Daoy (cell line): ENCODE measurements at regions not wholly inside any gene's neighbourhood (a gene's known extent, or its start where the extent isn't known, plus 50 kb on each side); places are given as distances from the start of the nearest gene placed in this dataset.

ENCODE experiments used
- DNase-seq: peaks from one replicate; pipeline ENCODE4 v3.0.0-alpha.2; 2015; ENCODE audit warnings: low read depth

DNA sequence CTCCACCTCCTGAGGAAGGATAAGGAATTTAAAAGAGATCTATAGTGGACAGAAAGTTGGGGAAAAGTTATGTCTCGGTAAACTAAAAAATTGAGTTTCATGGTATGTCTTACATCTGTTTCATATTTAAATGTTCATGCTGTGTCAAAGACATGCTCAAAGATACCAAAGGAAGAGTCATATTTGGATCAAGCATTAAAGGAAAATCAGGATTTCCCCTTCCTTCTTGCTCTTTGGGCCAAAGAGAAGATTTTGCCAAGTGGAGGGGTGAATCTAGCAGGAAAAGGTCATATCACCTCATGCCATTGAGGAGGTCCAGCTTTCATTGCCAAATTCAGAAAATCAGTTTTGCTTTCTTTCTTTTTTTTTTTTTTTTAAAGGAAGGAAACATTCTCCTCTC is 192.4 kb downstream of the OGFRL1 start:
- DNase-seq: no peak

DNA sequence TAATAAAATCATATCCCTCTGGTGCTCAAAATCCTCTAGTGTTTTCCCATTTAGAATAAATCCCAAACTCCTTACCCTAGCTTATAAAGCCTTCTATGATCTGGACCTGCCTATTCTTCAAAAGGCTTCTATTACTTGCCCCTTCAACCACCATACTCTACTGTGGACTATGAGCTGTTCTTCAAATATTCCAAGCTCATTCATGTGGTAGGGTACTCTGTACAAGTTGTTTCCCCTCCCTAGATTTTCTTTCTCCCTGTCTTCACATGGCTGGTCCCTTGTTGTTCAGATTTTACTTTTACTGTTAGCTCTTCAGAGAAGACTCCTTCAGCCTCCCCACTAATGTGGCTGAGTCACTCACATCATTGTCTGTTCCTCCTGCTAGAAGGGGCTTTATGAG is 193.2 kb downstream of the OGFRL1 start:
- no peak for DNase-seq

DNA sequence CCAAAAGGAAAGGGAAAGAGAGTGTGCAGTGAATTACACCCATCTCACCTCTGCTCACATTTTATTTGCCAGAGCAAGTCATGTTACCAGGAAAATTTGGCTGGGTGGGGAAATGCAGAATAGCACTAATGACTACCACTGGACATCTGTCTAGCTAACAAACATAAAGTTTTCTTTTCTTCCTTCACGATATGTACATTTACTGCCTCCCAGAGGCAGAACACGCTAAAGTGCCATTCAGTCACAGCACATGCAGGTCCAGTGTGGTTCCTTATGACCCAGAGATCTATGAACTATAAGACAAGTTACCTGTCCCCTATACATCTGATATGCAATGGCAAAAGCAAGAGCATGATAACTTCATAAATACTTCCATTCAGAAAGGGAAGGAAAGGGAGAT is 194.1 kb downstream of the OGFRL1 start:
- peak; percentile 38 for DNase-seq

DNA sequence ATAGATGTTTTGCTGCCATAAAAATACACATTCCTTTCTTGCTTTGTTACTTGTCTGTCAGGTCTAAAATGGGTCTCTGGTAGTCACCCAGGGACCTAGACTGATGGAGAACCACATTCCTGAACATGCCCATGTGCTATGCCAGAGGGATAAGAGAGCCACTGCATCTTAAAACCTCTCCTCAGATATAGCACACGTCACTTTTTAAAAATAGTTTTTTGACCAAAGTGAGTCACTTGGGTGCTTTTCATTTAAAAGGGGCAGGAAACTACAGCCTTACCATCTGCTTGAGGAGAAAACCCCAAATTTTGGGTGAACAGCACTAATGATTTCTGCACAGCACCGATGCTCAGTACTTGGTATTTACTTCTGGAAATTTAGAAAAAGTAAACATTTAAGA is 197.8 kb downstream of the OGFRL1 start:
- no peak for DNase-seq

DNA sequence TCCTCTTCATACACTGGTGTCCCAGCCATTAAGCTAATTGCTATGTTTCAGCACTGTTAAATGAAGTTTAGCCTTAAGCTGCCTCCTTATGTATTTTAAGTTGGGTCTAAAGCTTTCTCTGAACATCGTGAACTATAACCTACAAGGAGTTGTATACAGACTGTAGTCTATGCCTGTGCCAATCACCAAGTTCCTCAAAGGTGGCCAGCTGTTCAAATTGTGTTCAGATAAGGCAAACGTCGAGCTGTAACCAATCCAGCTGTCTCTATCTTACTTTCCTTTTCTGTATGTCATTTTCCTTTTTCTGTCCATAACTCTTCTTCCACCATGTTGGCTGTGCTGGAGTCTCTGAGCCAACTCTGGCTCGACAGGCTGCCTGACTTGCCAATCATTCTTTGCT is 199.6 kb downstream of the OGFRL1 start:
- DNase-seq: no peak

DNA sequence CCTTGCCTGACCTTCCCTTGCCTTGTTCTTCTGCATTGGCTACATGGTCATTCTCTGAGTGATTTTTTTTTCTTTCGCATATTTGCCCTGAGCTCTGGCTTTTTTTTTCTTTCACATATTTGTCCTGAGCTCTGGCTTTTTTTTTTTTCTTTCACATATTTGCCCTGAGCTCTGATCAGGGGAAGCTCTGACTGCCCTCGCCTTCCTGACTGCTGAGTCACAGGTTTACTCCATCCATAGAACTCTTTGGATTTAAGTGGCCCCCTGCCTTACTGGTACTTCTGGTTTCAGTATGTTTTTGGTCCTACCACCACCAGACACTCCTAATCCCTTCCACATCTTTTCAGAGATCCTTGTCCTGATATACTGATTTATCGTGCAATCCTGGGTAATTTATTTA is 201.1 kb downstream of the OGFRL1 start:
- peak; percentile 90 for DNase-seq

DNA sequence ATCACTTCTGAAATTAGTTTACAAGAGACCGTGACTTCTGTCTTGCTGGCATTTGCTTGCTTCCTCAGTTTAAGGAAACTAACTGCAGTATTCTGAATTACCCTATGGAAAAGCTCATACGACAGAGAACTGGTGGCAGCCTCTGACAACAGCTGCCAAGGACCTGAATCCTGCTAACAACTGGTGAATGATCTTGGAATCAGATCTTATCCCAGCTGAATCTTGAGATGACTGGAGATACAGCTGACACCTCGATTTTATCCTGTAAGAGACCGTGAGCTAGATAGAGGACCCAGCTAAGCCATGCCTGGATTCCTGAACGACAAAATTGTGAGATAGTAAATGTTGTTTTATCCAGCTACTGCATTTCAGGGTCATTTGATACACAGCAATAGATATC is 202.3 kb downstream of the OGFRL1 start:
- DNase-seq: no peak

DNA sequence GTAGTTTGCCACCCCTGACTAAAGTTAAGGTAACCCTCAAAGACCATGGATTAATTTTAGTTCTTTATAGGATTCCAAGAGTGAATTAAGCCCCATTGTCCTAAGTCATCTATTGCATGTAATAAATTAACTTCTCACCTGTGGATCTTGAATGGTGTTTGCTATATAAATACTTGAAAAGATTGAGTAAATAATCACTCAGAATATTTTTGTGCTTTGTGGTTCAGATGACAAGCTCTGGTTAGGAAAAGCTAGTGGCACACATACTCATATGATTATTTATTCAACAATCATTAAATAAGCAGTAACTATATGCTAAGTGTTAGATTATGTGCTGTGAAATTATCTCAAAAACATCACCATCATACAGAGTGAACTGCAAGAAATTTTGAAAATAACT is 203.2 kb downstream of the OGFRL1 start:
- DNase-seq: no peak

DNA sequence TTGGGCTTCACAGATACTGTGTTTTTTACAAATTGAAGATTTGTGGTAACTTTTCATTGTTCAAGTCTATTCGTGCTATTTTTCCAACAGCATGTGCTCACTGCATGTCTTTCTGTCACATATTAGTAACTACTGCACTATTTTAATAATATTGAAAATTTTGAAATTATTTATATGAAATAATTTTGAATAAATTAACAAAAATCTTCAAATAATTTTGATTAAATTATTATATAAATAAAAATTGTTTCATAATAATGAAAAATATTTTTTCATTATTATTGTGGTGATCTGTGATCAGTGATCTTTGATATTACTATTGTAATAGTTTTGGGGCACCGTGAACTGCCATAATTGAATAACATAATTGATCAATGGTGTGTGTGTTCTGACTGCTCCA is 204.1 kb downstream of the OGFRL1 start:
- no peak for DNase-seq

DNA sequence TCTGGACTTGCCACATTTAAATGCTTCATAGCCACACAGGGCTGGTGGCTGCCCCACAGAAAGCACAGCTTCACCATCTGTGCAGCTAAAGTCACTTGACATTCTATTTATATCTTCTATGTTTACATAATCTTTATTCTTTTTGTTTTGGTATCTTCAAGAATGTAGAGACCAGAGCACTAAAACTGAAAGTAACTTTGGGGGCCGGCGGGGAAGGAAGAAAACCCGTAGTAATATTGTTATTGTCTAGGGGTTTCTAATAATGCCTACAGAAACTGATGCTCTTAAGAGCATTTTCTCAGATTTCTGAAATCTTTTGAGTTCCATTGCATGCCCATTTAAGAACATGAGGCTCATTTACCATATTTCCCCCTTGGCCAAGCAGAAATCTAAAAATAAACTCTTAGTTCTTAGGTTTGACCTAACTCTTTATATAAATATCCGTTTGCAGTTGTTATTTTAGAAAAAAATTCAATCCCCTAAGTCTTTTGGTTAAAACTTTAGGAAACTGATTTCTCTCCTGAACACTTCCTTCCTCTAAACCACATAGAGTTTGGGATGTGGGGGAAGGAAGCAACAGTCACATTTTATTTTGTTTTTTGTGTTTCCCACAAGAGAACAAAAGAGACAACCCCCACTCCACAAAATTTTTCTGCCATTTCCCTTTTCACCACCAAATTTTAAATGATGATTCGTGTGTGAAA is 207.6 kb downstream of the OGFRL1 start:
- no peak for DNase-seq

DNA sequence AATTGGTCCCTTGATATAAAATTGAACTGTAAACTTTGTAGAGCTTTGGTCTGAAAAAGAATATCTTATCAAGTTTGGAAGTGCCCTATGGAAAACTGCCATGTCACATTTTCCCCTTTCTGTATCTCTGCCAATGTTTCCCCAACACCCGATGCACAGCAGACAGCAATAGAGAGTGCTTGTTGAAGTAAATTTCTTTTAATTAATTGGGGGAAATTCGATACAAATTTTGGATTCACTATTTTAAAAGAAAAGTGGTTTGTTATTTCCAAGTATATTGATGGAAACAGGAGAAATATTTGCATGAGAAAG is 208.1 kb downstream of the OGFRL1 start:
- no peak for DNase-seq

DNA sequence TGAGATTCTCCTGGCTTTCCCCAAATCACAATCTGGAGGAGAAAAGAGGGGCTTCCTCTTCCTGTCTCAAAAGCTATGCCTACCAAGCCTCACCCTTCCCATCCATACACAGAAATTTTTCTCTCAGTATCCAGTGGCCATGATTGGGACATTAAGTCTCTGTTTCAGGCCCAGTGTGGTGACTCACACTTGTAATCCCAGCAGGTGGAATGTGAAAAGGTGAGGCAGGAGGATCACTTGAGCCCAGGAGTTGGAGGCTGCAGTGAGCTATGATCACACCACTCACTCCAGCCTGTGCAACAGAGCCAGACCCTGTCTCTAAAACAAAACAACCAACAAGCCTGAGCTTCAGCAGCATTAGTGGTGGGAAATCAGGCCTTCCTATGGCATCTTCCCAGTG is 210.0 kb downstream of the OGFRL1 start:
- no peak for DNase-seq

DNA sequence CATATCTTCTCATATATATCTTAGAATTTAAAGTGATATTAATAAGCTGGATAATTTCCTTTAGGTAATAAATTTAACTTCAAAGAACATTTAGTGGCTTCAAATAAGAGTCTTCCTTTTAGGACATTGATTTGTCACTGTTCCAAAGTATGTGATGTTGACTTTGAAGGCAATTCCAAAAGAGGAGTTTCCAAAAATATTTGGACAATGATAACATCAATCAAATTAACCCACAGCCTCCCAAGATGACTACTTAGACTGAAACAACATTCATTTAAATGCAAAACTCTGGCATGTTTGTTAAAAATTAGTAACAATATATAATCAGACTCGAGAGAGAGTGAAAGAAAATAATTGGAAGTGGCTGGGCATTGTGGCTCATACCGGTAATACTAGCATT is 211.1 kb downstream of the OGFRL1 start:
- no peak for DNase-seq

DNA sequence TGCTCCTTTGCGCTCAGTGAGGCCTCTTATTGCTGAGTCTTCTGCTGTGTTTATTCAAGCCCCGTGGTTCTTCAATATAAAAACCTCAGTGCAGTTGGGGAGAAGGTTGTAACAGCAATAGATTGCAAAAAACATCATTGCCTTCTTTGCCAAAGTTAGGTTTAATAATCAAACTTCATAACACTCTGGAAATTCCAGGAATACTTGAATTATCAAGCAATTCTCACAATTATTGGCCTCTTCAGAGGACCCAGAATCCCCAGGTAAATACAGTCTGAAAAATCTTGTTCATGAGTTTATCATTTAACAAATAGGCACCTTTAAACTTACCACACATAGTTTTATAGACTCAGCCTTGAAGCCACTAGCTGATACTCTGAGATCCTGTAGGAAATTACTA is 213.6 kb downstream of the OGFRL1 start:
- DNase-seq: no peak

DNA sequence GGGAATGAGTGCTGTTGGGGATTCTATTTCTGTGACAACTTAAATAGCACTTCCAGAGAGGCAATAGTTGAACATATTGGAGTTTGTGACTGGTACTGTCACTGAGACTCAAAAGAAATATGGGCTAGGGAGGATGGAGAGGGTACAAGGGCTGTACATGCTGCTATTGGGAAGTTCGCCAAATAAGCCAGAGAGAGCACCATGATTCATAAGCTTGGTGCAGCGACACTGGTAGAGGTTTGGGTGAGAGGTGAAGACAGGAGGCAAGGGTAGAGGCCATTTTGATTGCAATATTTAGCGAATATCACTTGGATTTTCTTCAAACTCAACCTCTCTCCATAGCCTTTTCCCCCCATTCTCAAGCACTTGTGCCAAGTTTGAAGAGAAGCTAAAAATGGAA is 214.3 kb downstream of the OGFRL1 start:
- DNase-seq: peak; percentile 62

DNA sequence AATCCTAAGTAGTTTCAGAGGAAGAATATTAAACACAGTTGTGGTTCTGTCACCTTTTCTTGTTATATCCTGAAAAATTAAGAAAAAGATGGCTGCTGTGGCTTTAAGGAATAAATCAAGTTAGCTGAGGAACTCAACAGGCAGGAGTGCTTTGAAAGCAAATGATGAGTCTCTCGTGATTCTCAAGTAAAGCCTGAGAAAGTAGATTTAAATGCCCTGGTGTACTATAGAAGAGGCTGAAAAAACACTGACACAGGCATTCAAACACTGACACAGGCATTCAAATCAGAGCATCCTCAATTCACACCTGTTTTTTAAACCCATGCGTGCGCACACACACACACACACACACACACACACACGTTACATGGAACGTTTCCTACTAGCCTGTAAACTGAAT is 218.6 kb downstream of the OGFRL1 start:
- no peak for DNase-seq

DNA sequence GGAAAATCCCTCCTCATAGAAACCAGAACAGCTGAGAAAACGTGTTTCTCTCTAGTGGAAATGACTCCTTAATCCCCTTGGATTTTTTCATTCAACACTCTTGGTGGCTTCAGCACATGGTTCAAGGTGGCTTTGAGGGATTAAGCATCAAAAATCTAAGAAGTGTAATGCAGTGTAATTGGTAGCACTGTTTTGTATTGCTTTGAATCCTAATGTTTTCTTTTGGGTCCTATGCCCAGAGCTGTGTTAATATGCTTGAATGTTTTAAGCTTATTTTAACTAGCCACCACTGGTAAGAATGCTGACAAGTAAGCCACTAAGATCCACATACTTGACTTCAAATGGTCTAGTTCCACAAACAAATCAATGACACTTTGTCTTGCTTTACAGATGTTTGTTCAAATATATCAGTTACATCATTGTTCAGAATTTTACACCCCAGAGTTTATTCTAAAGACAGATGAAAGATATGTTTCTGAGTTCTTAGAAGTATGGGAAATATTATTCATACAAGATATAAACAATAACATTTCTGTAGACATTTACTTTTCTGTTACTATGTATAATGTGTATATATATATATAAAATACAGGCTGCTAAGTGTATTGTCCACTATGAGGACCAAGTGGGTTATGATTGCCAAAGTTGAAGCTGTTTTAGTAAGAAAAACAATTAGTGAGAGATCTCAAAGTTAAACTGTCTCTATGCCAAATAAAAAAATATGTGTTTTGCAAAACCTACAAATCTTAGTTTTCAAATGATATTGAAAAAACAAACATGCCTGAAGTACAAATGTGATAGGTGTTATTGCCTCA is 220.8 kb downstream of the OGFRL1 start:
- peak; percentile 30 for DNase-seq

DNA sequence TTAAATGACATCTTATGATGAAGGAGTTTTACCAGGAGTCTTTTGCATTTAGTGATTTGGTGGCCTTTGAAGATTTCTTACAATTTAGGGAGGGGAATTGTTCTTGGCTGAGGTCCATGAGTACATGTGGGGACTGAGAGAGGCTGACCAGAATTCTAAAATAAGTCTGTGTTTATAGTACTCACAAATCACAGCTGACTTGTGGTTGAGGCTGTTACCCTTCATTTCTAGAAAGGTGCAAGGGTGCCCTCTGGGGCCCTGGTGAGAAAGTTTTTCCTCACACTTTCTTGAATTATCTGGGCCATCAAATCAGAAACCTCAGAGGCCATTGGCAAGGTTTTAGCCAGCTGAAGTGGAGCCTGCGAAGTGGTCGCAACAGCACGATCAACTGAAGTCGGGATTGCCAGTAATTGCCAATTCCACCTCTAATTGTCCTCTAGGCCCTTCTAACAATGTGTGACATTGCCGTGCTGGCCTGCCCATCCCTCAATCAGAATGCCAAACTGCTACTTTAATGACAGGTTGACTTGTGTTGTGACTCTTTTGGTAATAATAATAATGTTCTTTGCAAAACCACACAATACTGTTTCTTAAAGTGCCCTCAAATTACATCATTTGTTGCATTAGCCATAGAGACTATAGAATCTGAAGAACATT is 221.6 kb downstream of the OGFRL1 start:
- peak; percentile 72 for DNase-seq

DNA sequence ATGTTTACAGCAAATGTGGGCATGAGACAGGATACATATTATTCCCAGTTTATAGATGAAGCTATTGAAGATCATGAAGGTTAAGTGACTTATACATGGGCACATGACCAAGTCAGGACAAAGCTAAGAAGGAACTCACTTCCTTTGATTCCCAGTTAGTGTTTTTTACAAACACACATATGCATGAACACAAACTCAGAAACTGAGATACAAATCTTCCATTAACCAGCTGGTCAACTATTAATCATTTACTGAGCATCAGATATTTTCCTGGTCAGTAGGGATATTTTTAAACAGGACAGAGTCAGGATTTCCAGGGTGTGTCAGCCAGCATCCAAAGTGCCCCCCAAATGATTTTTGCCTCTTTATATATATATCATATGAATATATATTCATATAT is 222.2 kb downstream of the OGFRL1 start:
- no peak for DNase-seq

DNA sequence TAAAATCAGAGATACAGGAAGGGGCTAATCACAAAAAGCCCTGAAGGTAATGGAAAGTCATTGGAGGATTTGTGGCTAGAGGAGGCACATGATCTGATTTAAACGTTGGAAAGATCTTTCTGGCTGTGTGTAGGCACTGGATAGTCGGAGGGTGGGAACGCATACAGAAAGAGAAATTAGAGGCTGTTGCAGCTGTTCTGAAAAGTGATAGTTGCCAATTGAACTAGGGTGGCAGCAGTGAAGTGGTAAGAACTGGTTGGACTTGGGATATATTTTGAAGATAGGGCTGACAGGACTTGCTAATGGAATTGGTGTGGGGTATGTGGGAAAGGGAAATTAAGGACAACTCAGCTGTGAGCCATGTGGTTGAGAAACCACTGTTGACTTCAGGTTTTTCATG is 223.6 kb downstream of the OGFRL1 start:
- no peak for DNase-seq

DNA sequence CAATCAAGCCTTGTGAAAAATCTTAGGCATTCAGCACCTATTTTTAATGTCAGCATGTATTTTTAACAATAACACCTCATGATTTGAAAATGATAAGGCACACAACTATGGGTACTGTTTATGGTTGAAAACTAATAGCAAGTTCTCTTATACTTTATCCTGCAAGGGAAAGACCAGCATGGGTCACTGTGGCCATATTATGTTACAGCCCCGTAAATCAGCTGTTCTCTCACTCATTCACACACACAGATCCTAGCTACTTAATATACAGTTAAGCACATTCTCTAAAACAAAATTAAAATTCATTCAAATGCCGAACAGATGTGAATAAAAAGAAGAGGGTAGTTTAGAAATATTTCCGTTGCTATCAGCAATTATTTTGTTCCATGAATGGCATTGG is 224.4 kb downstream of the OGFRL1 start:
- DNase-seq: no peak

DNA sequence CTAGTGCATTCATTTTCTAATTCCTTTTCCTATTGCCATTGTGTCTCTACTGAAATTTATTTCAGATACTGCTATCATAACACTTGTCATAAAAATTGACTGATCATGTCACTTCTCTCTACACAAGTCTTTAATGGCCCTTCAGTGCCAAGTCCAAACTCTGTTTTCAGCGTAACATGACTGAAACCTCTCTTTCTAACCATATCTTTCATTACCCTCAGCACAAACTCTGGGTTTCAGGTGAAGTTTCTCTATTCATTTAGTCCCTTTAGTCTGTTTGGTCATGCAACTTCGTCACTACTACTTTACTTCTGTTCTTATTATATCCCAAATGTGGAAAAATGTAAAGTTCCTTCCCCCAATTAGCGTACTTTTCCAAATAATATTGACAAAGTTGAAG is 234.9 kb downstream of the OGFRL1 start:
- no peak for DNase-seq

DNA sequence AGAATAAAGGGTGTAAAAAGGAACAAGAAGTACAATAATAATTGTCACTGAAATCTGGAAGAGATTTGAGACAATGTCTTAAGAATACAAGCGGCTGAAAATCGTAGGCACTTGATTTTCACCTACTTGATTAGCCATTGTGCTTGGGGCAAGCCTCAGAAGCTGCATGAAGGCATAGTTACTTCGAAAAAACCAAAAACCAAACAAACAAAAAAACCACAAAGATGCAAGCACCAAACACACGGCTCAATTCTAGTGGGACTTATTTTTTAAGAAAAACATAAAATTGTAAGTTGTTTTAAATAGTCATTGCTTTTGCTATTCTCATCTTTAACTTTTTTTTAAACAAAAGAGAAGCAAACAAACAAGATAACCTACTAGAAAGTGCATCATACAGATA is 235.6 kb downstream of the OGFRL1 start:
- no peak for DNase-seq
